Activated CD8-positive, alpha-beta T cell treated with anti-CD3 and anti-CD28 coated beads for 36 hours (primary cell): ENCODE measurements at regions not wholly inside any gene's neighbourhood (a gene's known extent, or its start where the extent isn't known, plus 50 kb on each side); places are given as distances from the start of the nearest gene placed in this dataset.

Experiments used
- ATAC-seq: fragments of 200-7000 bp; cut with Tn5 transposase; one replicate; pipeline ENCODE4 v1.10.0; 2021; ENCODE audit warnings: mild to moderate bottlenecking, moderate library complexity
- CTCF ChIA-PET: fragments of 350-600 bp; sonication (Branson Sonifier 250); formaldehyde crosslinking; loops from one replicate; lab custom pipeline; 2021; ENCODE audit warnings: antibody characterized with exemption; lab: Charles Lee
- POLR2A ChIA-PET: fragments of 350-600 bp; sonication (Branson Sonifier 250); formaldehyde crosslinking; loops from one replicate; lab custom pipeline; 2021; ENCODE audit warnings: antibody characterized with exemption; lab: Charles Lee
- DNase-seq: peaks from one replicate; pipeline ENCODE4 v3.0.0-alpha.2; 2020
- H3K27ac Mint-ChIP-seq: one replicate; pipeline ENCODE4 v1.8.0; 2021; ENCODE audit warnings: mild to moderate bottlenecking, mixed read lengths
- H3K27me3 Mint-ChIP-seq: one replicate; pipeline ENCODE4 v1.8.0; 2021; ENCODE audit warnings: mixed read lengths
- H3K36me3 Mint-ChIP-seq: one replicate; pipeline ENCODE4 v1.8.0; 2021; ENCODE audit warnings: low read depth, mixed read lengths
- H3K4me1 Mint-ChIP-seq: one replicate; pipeline ENCODE4 v1.8.0; 2021; ENCODE audit warnings: low read depth, mixed read lengths
- H3K4me3 Mint-ChIP-seq: one replicate; pipeline ENCODE4 v1.8.0; 2021; ENCODE audit warnings: mild to moderate bottlenecking, moderate library complexity, mixed read lengths
- H3K9me3 Mint-ChIP-seq: one replicate; pipeline ENCODE4 v1.8.0; 2021; ENCODE audit warnings: mixed read lengths
- CTCF ChIP-seq: fragments of 200-600 bp; IDR thresholded peaks from one replicate; pipeline ENCODE4 v1.8.0; 2022; ENCODE audit warnings: antibody characterized with exemption, mild to moderate bottlenecking
- intact Hi-C: fragments of 100-400 bp; cut with micrococcal nuclease; formaldehyde crosslinking; loops from one replicate; pipeline ENCODE4 v1.10.0; 2022

DNA sequence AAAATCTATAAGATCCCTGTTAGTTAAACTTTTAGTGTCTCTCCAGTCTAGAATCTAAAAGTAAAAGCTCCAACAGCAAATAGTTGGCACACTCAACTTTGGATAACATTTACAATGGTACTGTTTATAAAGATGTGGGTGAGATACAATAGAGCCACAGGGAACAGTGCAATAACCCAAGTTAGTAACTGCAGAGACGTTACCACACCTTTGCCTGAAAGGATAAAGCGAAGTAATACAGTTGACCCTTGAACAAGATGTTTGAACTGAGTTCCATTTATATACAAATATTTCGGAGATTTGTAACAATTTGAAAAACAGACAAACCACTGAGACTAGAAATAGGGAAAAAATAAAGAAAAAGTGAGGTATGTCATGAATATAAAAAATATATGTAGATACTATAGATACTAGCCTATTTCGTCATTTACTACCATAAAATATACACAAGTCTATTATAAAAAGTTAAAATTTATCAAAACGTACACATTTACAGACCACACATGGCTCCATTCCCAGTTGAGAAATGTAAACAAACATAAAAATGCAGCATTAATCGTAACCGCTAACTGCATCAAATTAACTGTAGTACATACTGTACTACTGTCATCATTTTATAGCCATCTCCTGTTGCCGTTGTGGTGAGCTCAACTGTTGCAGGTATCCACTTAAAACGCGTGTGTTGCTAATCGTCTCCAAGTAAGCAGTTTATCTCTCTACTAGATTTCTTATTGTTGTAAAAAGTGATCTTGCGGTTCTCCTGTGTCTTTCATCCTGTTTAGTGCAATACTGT, 56.5 kb upstream of the HIF1A start:
- CTCF ChIA-PET = interaction anchor here (1.3 kb wide), 1 partner anchor 9 kb away, joined by 3 read pairs; no protein-coding TSS in a partner anchor
- intact Hi-C loops = no loop called here
- no peak for ATAC-seq

DNA sequence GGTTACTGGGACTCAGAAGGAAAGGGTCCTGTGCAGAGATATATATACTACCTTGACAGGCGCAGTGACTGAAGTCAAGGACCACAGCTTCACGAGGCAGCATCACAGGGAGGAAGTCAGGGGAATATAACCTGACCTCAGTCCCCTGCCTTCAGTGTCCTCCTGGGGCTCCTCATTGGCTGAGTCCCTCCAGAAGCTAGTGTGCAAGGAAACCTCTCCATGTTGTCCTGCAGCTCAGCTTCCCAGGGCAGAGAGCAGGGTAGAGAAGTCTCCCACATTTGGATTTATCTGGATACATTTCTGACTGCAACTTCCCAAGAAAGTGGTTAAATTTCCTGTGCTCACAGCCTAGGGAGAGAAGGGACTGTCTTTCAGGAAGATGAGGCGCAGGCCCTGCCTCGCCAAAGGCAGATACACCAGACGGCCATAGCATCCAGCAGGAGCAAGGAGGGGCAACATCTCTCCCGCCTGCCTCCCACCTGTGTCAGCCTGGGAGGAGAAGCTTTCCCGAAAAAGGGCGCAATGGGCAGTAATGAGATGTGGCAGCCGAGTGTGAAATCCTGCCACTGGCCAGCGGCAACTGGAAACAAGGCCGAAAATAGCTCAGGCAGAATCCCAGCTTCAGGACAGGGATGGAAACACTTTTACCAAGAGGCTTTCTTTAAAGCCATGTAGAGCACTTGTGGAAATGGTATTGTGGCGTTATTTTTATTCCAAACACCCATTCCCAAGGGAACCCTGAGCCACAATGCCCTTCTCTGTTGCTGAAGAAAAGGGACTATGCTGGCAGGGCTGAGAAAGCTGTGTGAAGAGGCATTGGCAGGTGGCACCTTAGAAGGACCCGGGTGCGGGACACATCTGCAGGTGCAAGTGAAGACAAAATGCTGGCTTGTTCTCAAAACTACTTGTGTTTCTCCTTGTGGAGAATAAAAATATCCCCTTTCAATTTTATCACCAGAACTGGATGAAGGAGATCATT, 54.9 kb upstream of the HIF1A start:
- POLR2A ChIA-PET = interaction anchor here (0.6 to 1.2 kb wide), 3 partner anchors 9 to 57 kb away, joined by 3 read pairs; no protein-coding TSS in a partner anchor
- no peaks in the 10 kb centered on the region for H3K36me3 Mint-ChIP-seq
- intact Hi-C loops = no loop called here
- H3K4me3 Mint-ChIP-seq = no peak overlapping the region
- ATAC-seq (no peak), DNase-seq (no peak)
- peaks cover 33% of the 10 kb centered on the region for H3K4me1 Mint-ChIP-seq
- no peak for TF ChIP-seq CTCF
- H3K27ac Mint-ChIP-seq = no peak overlapping the region
- peaks cover 3% of the 10 kb centered on the region for H3K9me3 Mint-ChIP-seq
- no peaks in the 10 kb centered on the region for H3K27me3 Mint-ChIP-seq
- CTCF ChIA-PET = interaction anchor here (1.3 kb wide), 1 partner anchor 15 kb away, joined by 5 read pairs; no protein-coding TSS in a partner anchor

More for the DNA sequence above, 56.5 kb upstream of the HIF1A start:
- peaks cover 27% of the 10 kb centered on the region for H3K4me1 Mint-ChIP-seq
- H3K27me3 Mint-ChIP-seq = no peaks in the 10 kb centered on the region
- no peak for DNase-seq
- H3K4me3 Mint-ChIP-seq = no peak overlapping the region
- peaks cover 6% of the 10 kb centered on the region for H3K9me3 Mint-ChIP-seq
- peaks cover 2% of the 10 kb centered on the region for H3K36me3 Mint-ChIP-seq
- no peak overlapping the region for H3K27ac Mint-ChIP-seq
- POLR2A ChIA-PET = no interaction called here
- TF ChIP-seq CTCF = no peak

DNA sequence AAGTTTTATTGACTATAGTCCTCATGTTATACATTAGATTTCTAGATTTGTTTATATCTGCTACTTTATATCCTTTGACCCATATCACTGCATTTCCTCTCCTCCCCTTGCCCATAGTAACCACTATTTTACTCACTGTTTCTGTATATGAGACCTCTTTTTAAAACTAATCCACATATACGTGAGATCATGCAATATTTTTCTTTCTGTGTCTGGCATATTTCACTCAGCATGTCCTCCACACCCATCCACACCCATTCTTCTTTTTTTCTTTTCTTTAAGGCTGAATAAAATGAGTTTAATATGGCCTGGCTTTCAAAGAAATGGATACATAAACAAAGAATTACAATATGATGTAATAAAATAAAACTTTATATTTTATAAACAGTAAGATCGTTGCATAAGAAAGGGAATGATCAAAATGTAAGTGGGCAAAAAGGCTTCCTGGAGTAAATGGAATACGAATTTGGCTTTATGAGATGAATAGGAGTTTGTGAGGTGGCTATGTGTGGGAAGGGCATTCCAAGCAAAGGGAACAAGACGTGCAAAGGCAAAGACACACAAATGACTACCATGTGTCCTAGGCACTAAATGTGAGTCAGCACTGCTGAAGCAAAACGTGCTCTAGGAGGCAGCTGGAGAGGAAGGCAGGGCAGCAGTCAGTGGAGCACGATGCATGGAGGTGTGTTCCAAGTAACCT, 53.2 kb upstream of the HIF1A start:
- ChIA-PET CTCF (no interaction called here), POLR2A (interaction anchor here (1.0 kb wide), 1 partner anchor 12 kb away, joined by 3 read pairs; no protein-coding TSS in a partner anchor)
- Mint-ChIP-seq H3K4me1 (peaks cover 19% of the 10 kb centered on the region), H3K9me3 (peaks cover 1% of the 10 kb centered on the region), H3K27ac (no peak overlapping the region), H3K36me3 (no peaks in the 10 kb centered on the region), H3K27me3 (no peaks in the 10 kb centered on the region), H3K4me3 (no peak overlapping the region)
- no peak for TF ChIP-seq CTCF
- intact Hi-C loops = no loop called here
- ATAC-seq (no peak), DNase-seq (no peak)

DNA sequence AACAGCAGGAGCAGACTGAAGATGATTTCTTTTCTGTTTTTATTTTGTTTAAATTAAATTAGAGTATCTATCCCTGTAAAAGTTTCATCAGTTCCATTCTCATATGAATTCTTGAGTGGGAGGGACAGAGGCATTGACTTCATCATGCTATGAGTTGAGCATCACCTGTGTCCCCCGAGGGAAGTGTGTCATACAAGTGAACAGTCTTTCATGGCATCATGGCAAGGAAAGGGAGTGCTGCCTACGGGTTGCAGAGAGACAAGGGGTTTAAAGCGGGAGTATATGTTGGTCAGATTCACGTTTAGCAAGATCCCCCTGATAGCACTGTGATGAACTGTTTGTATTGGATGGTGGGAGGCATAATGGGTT, 52.7 kb upstream of the HIF1A start:
- Mint-ChIP-seq H3K27me3 (no peaks in the 10 kb centered on the region), H3K27ac (no peak overlapping the region), H3K4me1 (peaks cover 16% of the 10 kb centered on the region), H3K36me3 (no peaks in the 10 kb centered on the region), H3K4me3 (no peak overlapping the region), H3K9me3 (peaks cover 1% of the 10 kb centered on the region)
- ATAC-seq (no peak), DNase-seq (no peak)
- POLR2A ChIA-PET = interaction anchor here (1.0 kb wide), 1 partner anchor 13 kb away, joined by 3 read pairs; no protein-coding TSS in a partner anchor
- no peak for TF ChIP-seq CTCF
- CTCF ChIA-PET = no interaction called here
- intact Hi-C loops = no loop called here
